ENCODE measurements at regions not wholly inside any gene's neighbourhood (a gene's known extent, or its start where the extent isn't known, plus 50 kb on each side); places are given as distances from the start of the nearest gene placed in this dataset.

GRCh38 chr1:187234706-187235105, 406.0 kb downstream of the PLA2G4A start:
- TF ChIP-seq CTCF (conservative IDR thresholded peaks at IDR 0.05) (no peak), EZH2 (IDR thresholded peaks at IDR 0.05; ENCODE audit: low read depth) (no peak)

All from PC-9 (cell line).